Right cardiac atrium (tissue), 5 donors: ENCODE measurements at regions not wholly inside any gene's neighbourhood (a gene's known extent, or its start where the extent isn't known, plus 50 kb on each side); places are given as distances from the start of the nearest gene placed in this dataset.
"Not testable (repeated sequence)": the region's sequence is repeated elsewhere in the genome, so short reads cannot be mapped to it uniquely, and the experiment has no call there.

Experiments
- ATAC-seq, 2 donors: fragments of 200-7000 bp; cut with Tn5 transposase; one replicate each; pipeline versions ENCODE4 v1.8.0 to v1.9.1; 2020; ENCODE audit warnings: moderate library complexity in 2 of 2, mild to moderate bottlenecking in 1 of 2
- DNase-seq, 3 donors: peaks; one replicate each; pipeline ENCODE4 v3.0.0-alpha.2; 2020
- H3K27ac ChIP-seq: one replicate; pipeline ENCODE4 v1.5.1; 2013; ENCODE audit warnings: mild to moderate bottlenecking, low read length, control low read depth, moderate library complexity
- H3K27me3 ChIP-seq: one replicate; pipeline ENCODE4 v1.6.1; 2013; ENCODE audit not compliant: control insufficient read depth, insufficient read depth
- H3K4me1 ChIP-seq: one replicate; pipeline ENCODE4 v1.6.1; 2013; ENCODE audit warnings: low read length; ENCODE audit not compliant: control insufficient read depth, insufficient read depth
- H3K4me3 ChIP-seq: one replicate; pipeline ENCODE4 v1.5.1; 2013; ENCODE audit warnings: low read length, control low read depth
- H3K9me3 ChIP-seq: one replicate; pipeline ENCODE4 v1.6.1; 2013; ENCODE audit warnings: low read length; ENCODE audit not compliant: control insufficient read depth
- WGBS: extraction: QIAGEN DNeasy Blood & Tissue Kit; methylation state at CpG from one replicate; pipeline ENCODE4 v1.1.7; 2013; 5-methylcytosine and 5-hydroxymethylcytosine counted together
- intact Hi-C, 4 donors: fragments of 100-400 bp; cut with DNase I; formaldehyde crosslinking; loops; one replicate each; pipeline versions ENCODE4 v1.11.0 to v1.14.0; 2022 to 2023
- donor health status: healthy with polysubstance abuse.
- donor health status: DM: no; HTN: yes; CAD: no.
- donor health status: DM: no; HTN: no; CAD: no.
- donor health status: DM: no; HTN: yes; CAD: no; lungs with severe emphysema.
- donor health status: DM: yes; HTN: yes; CAD: no.

DNA sequence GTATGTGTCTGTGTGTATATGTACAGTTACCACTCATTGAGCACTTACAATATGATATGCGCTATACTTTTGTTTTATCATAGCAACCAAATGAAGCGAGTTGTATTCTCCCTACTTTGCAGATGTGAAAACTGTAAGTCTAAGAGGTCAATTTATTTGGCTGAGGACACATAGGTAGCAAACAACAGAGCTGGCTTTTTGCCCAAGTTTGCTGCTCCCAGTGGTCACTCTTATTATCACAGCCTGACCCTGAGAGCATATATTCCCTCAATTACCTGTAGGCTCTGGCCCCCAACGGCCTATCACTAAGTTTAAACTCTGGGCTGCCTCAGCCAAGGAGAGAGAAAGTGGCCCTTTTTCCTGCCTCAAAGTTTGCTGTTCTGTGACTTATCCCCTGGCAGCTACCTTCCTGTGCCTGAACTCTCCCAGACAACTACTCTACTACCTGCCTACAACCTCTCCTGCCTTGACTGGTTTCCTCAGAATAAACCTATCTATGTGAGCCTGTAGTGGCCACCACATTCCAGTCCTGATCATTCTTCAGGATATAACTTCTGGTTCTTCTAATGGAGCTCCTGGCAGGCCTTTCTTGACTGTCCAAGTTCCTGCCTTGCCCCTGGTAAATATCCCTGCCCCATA, 221.8 kb downstream of the FRK start:
- no peaks in the 10 kb centered on the region for H3K27me3 ChIP-seq
- no peak overlapping the region for H3K27ac ChIP-seq
- WGBS, result 59% methylated on average over 3 of the region's 3 CpGs
- no peak overlapping the region for H3K4me3 ChIP-seq
- H3K4me1 ChIP-seq, result no peaks in the 10 kb centered on the region
- intact Hi-C loops, result no loop called here
- ATAC-seq (no peak), DNase-seq (peak in 2 of 3 donors; percentile 12 to 41)
- no peaks in the 10 kb centered on the region for H3K9me3 ChIP-seq

DNA sequence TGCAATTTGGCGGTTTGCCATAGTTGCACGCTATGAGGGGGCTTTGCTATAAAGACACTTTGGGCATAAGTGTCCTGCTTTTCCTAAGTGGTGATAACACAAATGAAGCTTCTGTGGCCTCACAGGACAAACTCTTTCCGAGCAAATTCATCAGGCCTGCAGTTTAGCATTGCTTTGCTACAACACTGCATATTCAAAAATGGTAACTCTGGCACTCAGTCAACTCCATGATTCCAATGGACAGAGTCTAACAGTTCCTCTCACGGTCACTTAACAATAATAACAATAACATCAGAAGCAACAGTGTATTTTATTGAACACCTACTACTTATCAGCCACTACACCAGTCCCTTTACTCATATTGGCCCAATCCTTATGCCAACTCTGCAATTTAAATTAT, 222.5 kb downstream of the FRK start:
- intact Hi-C loops, result no loop called here

DNA sequence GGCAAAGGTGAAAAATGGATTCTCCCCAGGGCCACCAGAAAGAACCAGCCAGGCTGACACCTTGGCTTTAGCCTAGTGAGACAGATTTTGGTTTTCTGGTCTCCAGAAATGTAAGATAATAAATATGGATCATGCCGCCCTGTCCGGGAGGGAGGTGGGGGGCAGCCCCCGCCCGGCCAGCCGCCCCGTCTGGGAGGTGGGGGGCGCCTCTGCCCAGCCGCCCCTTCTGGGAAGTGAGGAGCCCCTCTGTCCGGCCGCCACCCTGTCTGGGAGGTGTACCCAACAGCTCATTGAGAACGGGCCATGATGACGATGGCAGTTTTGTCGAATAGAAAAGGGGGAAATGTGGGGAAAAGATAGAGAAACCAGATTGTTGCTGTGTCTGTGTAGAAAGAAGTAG, 224.3 kb downstream of the FRK start:
- ATAC-seq, H3K4me1 ChIP-seq, H3K27ac ChIP-seq, DNase-seq, H3K4me3 ChIP-seq, H3K27me3 ChIP-seq, intact Hi-C loops, H3K9me3 ChIP-seq: not testable (repeated sequence)
- 96% methylated on average over 13 of the region's 13 CpGs for WGBS

More for the DNA sequence above, 222.5 kb downstream of the FRK start:
- H3K4me3 ChIP-seq, result no peak overlapping the region
- H3K27ac ChIP-seq, result no peak overlapping the region
- no peak for ATAC-seq
- no peaks in the 10 kb centered on the region for H3K9me3 ChIP-seq
- no peaks in the 10 kb centered on the region for H3K27me3 ChIP-seq
- DNase-seq, result no peak
- H3K4me1 ChIP-seq, result no peaks in the 10 kb centered on the region
- 85% methylated on average over 4 of the region's 4 CpGs for WGBS

DNA sequence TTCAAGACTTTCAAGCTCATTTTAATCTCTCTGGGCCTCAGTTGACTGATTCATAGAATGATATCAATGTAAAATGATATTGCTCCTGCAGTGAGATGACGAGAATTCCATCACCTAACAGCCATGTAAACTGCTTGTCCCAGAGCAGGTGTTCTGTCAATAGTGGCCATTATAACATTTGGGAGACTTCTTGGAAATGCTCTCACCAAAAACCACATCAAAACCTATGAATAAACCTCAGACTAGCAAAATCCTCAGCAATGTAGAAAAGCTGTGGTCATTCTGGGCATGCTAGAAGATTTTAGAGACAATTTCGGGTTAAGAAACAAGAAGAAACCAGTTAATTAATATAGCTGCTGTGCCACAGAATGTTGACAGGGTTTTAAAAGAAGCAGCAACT, 225.4 kb downstream of the FRK start:
- no peak overlapping the region for H3K4me3 ChIP-seq

DNA sequence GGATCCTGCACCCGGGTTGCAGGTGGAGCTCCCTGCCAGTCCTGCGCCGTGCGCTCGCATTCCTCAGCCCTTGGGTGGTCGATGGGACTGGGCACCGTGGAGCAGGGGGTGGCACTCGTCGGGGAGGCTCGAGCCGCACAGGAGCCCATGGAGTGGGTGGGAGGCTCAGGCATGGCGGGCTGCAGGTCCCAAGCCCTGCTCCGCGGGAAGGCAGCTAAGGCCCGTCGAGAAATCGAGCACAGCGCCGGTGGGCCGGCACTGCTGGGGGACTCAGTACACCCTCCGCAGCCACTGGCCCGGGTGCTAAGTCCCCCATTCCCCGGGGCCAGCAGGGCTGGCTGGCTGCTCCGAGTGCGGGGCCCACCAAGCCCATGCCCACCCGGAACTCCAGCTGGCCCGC, 226.1 kb downstream of the FRK start:
- intact Hi-C loops, result not testable (repeated sequence)

More for the DNA sequence above, 225.4 kb downstream of the FRK start:
- DNase-seq, result no peak
- no peaks in the 10 kb centered on the region for H3K4me1 ChIP-seq
- 57% methylated on average over 2 of the region's 2 CpGs for WGBS
- H3K9me3 ChIP-seq, result no peaks in the 10 kb centered on the region
- no peak for ATAC-seq
- intact Hi-C loops, result no loop called here
- no peaks in the 10 kb centered on the region for H3K27me3 ChIP-seq
- H3K27ac ChIP-seq, result no peak overlapping the region

DNA sequence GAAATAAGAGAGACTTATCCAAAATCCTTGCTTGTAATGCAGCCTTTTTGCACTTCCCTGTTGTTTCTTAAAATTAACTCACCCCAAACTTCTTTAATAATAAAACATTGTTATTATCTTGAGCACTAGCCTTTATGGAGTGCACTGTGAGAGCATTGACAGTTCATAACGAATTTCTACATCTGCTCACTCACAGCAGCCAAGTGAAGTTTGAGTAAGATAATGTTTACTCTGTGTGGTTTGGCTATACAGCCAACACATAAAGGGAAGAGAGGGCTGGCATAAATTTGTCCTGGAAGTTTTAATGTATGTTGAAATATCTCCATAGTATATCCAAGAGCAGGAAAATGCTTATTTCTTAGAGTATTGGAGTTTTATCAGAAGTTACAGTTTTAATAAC, 227.9 kb downstream of the FRK start:
- ATAC-seq, result no peak
- H3K9me3 ChIP-seq, result no peaks in the 10 kb centered on the region
- H3K4me1 ChIP-seq, result no peaks in the 10 kb centered on the region
- WGBS, result 13% methylated on average over 1 of the region's 1 CpG
- H3K27me3 ChIP-seq, result no peaks in the 10 kb centered on the region
- intact Hi-C loops, result no loop called here
- no peak overlapping the region for H3K4me3 ChIP-seq
- DNase-seq, result no peak
- H3K27ac ChIP-seq, result no peak overlapping the region

More for the DNA sequence above, 226.1 kb downstream of the FRK start:
- H3K4me1 ChIP-seq, H3K9me3 ChIP-seq, H3K27me3 ChIP-seq, ATAC-seq, H3K4me3 ChIP-seq, H3K27ac ChIP-seq: not testable (repeated sequence)
- DNase-seq, result peak in 1 of 3 donors; percentile 28
- WGBS, result 93% methylated on average over 27 of the region's 27 CpGs

DNA sequence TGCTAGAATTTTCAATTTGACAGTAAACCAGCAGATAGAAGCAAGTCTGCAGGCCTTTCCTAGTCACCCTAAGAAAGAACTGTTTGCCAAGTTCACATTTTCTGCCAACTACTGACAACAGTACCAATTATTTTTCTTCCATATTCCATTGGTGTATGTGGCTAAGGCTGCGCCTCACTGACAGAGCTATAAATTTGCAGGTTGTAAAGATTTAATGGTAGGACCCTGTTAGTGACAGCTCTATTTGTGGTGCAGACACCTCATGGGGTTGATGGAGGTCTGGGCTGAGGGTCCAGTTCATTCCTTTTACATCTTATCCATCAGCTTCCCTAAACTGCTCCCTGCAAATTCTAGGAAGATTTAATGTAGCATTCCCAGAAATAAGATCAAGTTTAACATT, 228.5 kb downstream of the FRK start:
- Histone ChIP-seq H3K4me1 (no peaks in the 10 kb centered on the region), H3K27ac (no peak overlapping the region), H3K4me3 (no peak overlapping the region), H3K9me3 (no peaks in the 10 kb centered on the region), H3K27me3 (no peaks in the 10 kb centered on the region)
- ATAC-seq (no peak), DNase-seq (no peak)
- WGBS, result 89% methylated on average over 1 of the region's 1 CpG
- intact Hi-C loops, result no loop called here

DNA sequence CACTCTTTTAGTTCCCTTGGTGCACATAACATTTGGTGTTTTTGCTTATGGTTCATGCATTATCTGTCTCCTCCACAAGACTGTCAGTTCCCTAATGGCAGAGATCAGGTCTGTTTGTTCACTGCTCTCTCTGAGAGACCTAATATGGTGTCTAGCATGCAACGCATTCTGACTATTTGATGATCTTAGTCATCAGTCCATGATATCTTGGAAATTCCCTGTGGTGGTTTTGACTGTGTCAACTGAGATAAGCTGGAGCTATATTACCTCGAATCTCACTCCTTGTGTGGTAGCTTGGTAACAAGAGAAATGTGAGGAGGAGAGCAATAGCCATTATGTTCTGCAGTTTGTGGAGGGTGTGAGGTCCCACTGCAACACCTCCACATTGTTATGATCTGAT, 229.8 kb downstream of the FRK start:
- WGBS, result 42% methylated on average over 2 of the region's 2 CpGs

DNA sequence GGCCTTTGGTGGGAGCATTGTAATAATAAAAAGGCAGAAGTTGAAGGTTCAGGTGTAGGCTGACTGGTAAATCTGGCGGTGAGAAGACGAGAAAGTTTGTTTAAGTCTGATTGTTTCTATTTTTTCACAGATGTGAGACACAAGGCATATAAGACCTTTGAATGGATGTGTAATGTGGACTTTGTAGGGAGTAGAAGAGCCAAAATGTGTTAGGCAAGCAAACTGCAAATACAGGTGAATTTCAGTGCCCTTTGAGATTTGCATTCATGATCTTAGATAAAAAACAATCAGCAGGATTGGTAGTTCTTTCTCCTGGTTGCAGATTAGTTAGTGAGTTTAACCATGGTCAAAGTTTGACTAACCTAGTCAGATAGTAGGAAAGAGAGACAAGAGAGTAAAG, 238.9 kb downstream of the FRK start:
- Histone ChIP-seq H3K9me3 (no peaks in the 10 kb centered on the region), H3K27ac (no peak overlapping the region), H3K4me3 (no peak overlapping the region), H3K4me1 (no peaks in the 10 kb centered on the region), H3K27me3 (no peaks in the 10 kb centered on the region)
- ATAC-seq, result no peak
- intact Hi-C loops, result no loop called here
- no peak for DNase-seq
- 91% methylated on average over 2 of the region's 2 CpGs for WGBS

More for the DNA sequence above, 229.8 kb downstream of the FRK start:
- H3K27me3 ChIP-seq, result no peaks in the 10 kb centered on the region
- ATAC-seq, result no peak
- H3K27ac ChIP-seq, result no peak overlapping the region
- intact Hi-C loops, result no loop called here
- no peak for DNase-seq
- H3K4me1 ChIP-seq, result no peaks in the 10 kb centered on the region
- H3K4me3 ChIP-seq, result no peak overlapping the region
- no peaks in the 10 kb centered on the region for H3K9me3 ChIP-seq

DNA sequence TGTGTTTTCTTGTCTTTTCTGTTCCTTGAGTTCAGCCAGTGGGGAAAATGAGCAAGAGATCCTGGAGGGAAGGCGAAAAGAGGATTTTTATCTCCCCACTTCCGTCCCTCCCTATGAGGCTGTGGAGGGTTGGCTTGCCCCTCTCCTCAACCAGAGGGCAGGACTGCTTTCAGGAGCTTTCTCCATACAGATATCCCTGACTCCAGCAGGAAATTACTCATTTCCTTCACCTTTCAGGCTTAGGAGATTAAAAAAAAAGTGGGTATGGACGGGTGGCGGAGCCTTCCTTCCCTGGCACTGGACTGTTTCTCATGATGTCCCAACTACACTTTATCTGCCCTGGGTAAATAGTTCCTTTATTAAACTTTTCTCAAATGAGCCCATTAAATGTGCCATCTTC, 241.2 kb downstream of the FRK start:
- Histone ChIP-seq H3K27ac (no peak overlapping the region), H3K4me1 (no peaks in the 10 kb centered on the region), H3K9me3 (no peaks in the 10 kb centered on the region), H3K27me3 (no peaks in the 10 kb centered on the region), H3K4me3 (no peak overlapping the region)
- DNase-seq, result no peak
- WGBS, result 36% methylated on average over 4 of the region's 4 CpGs
- ATAC-seq, result no peak
- intact Hi-C loops, result no loop called here

DNA sequence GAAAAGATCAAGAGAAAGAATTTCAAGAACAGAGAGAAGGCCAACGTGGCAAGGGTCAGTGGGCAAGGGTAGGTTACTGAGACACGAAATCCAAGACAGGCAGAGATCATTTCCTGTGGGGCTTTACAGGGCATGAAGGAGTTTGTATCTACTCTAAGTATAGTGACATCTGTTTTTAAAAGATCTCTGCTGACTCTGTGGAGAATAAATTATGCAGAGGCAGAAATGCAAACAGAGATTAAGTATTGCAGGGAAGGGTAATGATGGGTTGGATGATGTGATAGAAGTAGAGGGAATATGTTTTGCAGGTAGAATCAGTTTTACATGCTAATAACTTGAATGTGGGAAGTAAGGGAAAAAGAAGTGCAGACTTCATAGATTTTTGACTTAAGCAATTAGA, 243.5 kb downstream of the FRK start:
- Histone ChIP-seq H3K27ac (no peak overlapping the region), H3K27me3 (no peaks in the 10 kb centered on the region), H3K4me3 (no peak overlapping the region), H3K9me3 (no peaks in the 10 kb centered on the region), H3K4me1 (no peaks in the 10 kb centered on the region)
- ATAC-seq (no peak), DNase-seq (no peak)
- intact Hi-C loops, result no loop called here
- 43% methylated on average over 2 of the region's 2 CpGs for WGBS

DNA sequence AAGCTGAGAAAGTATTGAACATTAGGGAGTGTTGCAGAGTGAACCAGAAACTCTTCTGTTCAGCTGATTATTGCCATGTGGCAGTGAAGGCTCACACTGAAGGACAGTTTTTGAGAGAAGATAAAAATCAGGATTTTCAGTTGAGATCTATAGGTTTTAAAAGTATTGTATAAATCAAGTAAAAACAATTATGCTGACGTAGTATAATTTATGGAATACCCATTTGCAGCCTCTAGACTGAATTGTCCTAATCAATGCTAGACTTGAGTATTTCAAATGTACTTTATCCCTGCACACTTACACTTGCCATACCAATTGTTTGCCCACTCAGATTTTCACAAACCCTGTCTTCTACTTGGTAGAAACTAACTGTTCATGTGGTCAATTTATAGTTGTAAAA, 245.8 kb downstream of the FRK start:
- no peaks in the 10 kb centered on the region for H3K9me3 ChIP-seq
- intact Hi-C loops, result no loop called here
- DNase-seq (no peak), ATAC-seq (no peak)
- no peaks in the 10 kb centered on the region for H3K4me1 ChIP-seq
- WGBS, result 88% methylated on average over 1 of the region's 1 CpG
- H3K4me3 ChIP-seq, result no peak overlapping the region
- no peaks in the 10 kb centered on the region for H3K27me3 ChIP-seq
- H3K27ac ChIP-seq, result no peak overlapping the region
